H1 (cell line): ENCODE measurements at regions not wholly inside any gene's neighbourhood (a gene's known extent, or its start where the extent isn't known, plus 50 kb on each side); places are given as distances from the start of the nearest gene placed in this dataset.

ENCODE experiments used
- CTCF ChIA-PET: fragments of 300-600 bp; sonication (Branson Sonifier 250); formaldehyde crosslinking; loops from one replicate; lab custom pipeline; 2021; ENCODE audit not compliant: partially characterized antibody; lab: Charles Lee
- POLR2A ChIA-PET: fragments of 300-600 bp; sonication (Branson Sonifier 250); formaldehyde crosslinking; loops from one replicate; lab custom pipeline; 2021; ENCODE audit warnings: inconsistent platforms; ENCODE audit not compliant: partially characterized antibody; lab: Charles Lee
- DNase-seq, 2 experiments: peaks; one replicate each; pipeline versions ENCODE4 v3.0.0 to v3.0.0-alpha.2; 2010 to 2022; ENCODE audit warnings: low spot score in 2 of 2, low read depth in 1 of 2, mixed read lengths in 1 of 2
- FAIRE-seq: peaks from 2 replicates; lab custom pipeline; 2011; peaks lifted over from hg19 to GRCh38; lab: Jason Lieb, UNC
- H2AFZ ChIP-seq: 2 replicates; pipeline ENCODE4 v1.8.1; 2012; ENCODE audit warnings: low read length, inconsistent platforms
- H2AK5ac ChIP-seq: 2 replicates; pipeline ENCODE4 v1.6.1; 2013; ENCODE audit warnings: low read depth, low read length
- H2BK120ac ChIP-seq: replicated peaks from 2 replicates; pipeline ENCODE3; 2013; ENCODE audit warnings: low read depth, low read length, inconsistent platforms
- H2BK12ac ChIP-seq: 2 replicates; pipeline ENCODE4 v1.6.1; 2013; ENCODE audit warnings: low read depth, low read length
- H2BK15ac ChIP-seq: 2 replicates; pipeline ENCODE4 v1.6.1; 2013; ENCODE audit warnings: low read length
- H2BK20ac ChIP-seq: 2 replicates; pipeline ENCODE4 v1.6.1; 2013; ENCODE audit warnings: low read length
- H2BK5ac ChIP-seq: 2 replicates; pipeline ENCODE4 v1.6.1; 2013; ENCODE audit warnings: low read depth, low read length
- H3K14ac ChIP-seq: 2 replicates; pipeline ENCODE4 v1.6.1; 2013; ENCODE audit warnings: inconsistent platforms; ENCODE audit not compliant: insufficient read length
- H3K18ac ChIP-seq: 2 replicates; pipeline ENCODE4 v1.6.1; 2013; ENCODE audit warnings: low read length; ENCODE audit errors: extremely low read depth
- H3K23ac ChIP-seq: 2 replicates; pipeline ENCODE4 v1.6.1; 2013; ENCODE audit warnings: inconsistent platforms; ENCODE audit not compliant: insufficient read length
- H3K23me2 ChIP-seq: 2 replicates; pipeline ENCODE4 v1.6.1; 2013; ENCODE audit warnings: low read depth, low read length
- H3K27ac ChIP-seq: 2 replicates; pipeline ENCODE4 v1.6.1; 2011; ENCODE audit warnings: low read depth, low read length, inconsistent platforms
- H3K27me3 ChIP-seq, 4 experiments: replicated peaks in 1 of 4; 1 replicate in 1 of 4; 2 replicates in 3 of 4; pipeline versions ENCODE4 v1.6.1 to v1.8.1; 2011 to 2013; ENCODE audit warnings: low read length in 3 of 4, mild to moderate bottlenecking in 3 of 4, inconsistent platforms in 2 of 4, mixed read lengths in 2 of 4, moderate library complexity in 1 of 4; ENCODE audit not compliant: control insufficient read depth in 3 of 4, insufficient read depth in 3 of 4; ENCODE audit errors: extremely low read depth in 1 of 4
- H3K36me3 ChIP-seq, 4 experiments: 2 replicates each; pipeline versions ENCODE4 v1.6.1 to v1.8.1; 2011 to 2013; ENCODE audit warnings: mild to moderate bottlenecking in 4 of 4, low read length in 3 of 4, moderate library complexity in 2 of 4, control low read depth in 1 of 4, inconsistent platforms in 1 of 4; ENCODE audit not compliant: insufficient read depth in 4 of 4, control insufficient read depth in 2 of 4
- H3K4ac ChIP-seq: replicated peaks from 2 replicates; pipeline ENCODE3; 2013; ENCODE audit warnings: low read length, low read depth, mixed read lengths, inconsistent platforms; ENCODE audit not compliant: insufficient read length
- H3K4me1 ChIP-seq, 4 experiments: replicated peaks in 1 of 4; 1 replicate in 1 of 4; 2 replicates in 3 of 4; pipeline versions ENCODE4 v1.6.1 to v1.8.1; 2011 to 2013; ENCODE audit warnings: low read length in 3 of 4, inconsistent platforms in 2 of 4, mixed read lengths in 1 of 4; ENCODE audit not compliant: insufficient read depth in 4 of 4, control insufficient read depth in 3 of 4
- H3K4me2 ChIP-seq, 2 experiments: 2 replicates each; pipeline versions ENCODE4 v1.6.1 to v1.8.1; 2011 to 2013; ENCODE audit warnings: low read depth in 2 of 2, low read length in 2 of 2, control low read depth in 1 of 2, inconsistent platforms in 1 of 2, mild to moderate bottlenecking in 1 of 2; ENCODE audit not compliant: insufficient read depth in 1 of 2
- H3K4me3 ChIP-seq, 4 experiments: fragments of 200-600, 300-600 bp in 1 of 4; sonication (generic), shearing (Covaris generic), sonication (Bioruptor Twin) in 1 of 4; 2 replicates each; pipeline versions ENCODE4 v1.5.1 to v1.8.1; 2011 to 2016; ENCODE audit warnings: low read length in 4 of 4, low read depth in 3 of 4, control low read depth in 2 of 4, inconsistent platforms in 2 of 4, mild to moderate bottlenecking in 2 of 4, mixed read lengths in 1 of 4, moderate library complexity in 1 of 4; ENCODE audit not compliant: insufficient read depth in 2 of 4; ENCODE audit errors: extremely low read depth in 1 of 4
- H3K56ac ChIP-seq: replicated peaks from 2 replicates; pipeline ENCODE3; 2013; ENCODE audit warnings: low read depth, mild to moderate bottlenecking, mixed read lengths, low read length, inconsistent platforms; ENCODE audit not compliant: insufficient read length
- H3K79me1 ChIP-seq: 2 replicates; pipeline ENCODE4 v1.6.1; 2013; ENCODE audit warnings: low read depth, low read length, control low read depth
- H3K79me2 ChIP-seq, 2 experiments: 2 replicates each; pipeline versions ENCODE4 v1.6.1 to v1.8.1; 2012 to 2013; ENCODE audit warnings: low read length in 2 of 2, mild to moderate bottlenecking in 2 of 2, inconsistent platforms in 1 of 2; ENCODE audit not compliant: insufficient read depth in 2 of 2, control insufficient read depth in 1 of 2
- H3K9ac ChIP-seq, 4 experiments: replicated peaks in 1 of 4; 1 replicate in 1 of 4; 2 replicates in 3 of 4; pipeline versions ENCODE4 v1.6.1 to v1.8.1; 2011 to 2013; ENCODE audit warnings: low read depth in 3 of 4, low read length in 3 of 4, control low read depth in 2 of 4, mild to moderate bottlenecking in 2 of 4, moderate library complexity in 2 of 4, inconsistent platforms in 1 of 4; ENCODE audit errors: extremely low read depth in 1 of 4
- H3K9me3 ChIP-seq, 2 experiments: 2 replicates each; pipeline versions ENCODE4 v1.6.1 to v1.8.1; 2012 to 2013; ENCODE audit warnings: mild to moderate bottlenecking in 2 of 2, moderate library complexity in 2 of 2, control low read depth in 1 of 2, inconsistent platforms in 1 of 2, low read depth in 1 of 2, low read length in 1 of 2, mixed read lengths in 1 of 2; ENCODE audit not compliant: insufficient read depth in 2 of 2
- H4K20me1 ChIP-seq, 2 experiments: replicated peaks in 1 of 2; 2 replicates each; pipeline versions ENCODE3 to v1.8.1; 2011 to 2013; ENCODE audit warnings: inconsistent platforms in 2 of 2, low read length in 2 of 2, mild to moderate bottlenecking in 1 of 2; ENCODE audit not compliant: insufficient read depth in 2 of 2, control insufficient read depth in 1 of 2
- H4K5ac ChIP-seq: 2 replicates; pipeline ENCODE4 v1.6.1; 2013; ENCODE audit warnings: low read length, low read depth, mixed read lengths, inconsistent platforms; ENCODE audit not compliant: insufficient read length
- H4K8ac ChIP-seq: 2 replicates; pipeline ENCODE4 v1.8.0; 2013; ENCODE audit warnings: mild to moderate bottlenecking, moderate library complexity, low read length, inconsistent platforms; ENCODE audit not compliant: insufficient read depth; ENCODE audit errors: extremely low read depth
- H4K91ac ChIP-seq: replicated peaks from 2 replicates; pipeline ENCODE3; 2013; ENCODE audit warnings: low read length, mixed read lengths, inconsistent platforms; ENCODE audit not compliant: insufficient read length
- CBX8 ChIP-seq: fragments of 300-800, 300-1000 bp; sonication (generic); IDR thresholded peaks from 2 replicates; pipeline ENCODE4 v1.7.1; 2016; ENCODE audit warnings: low read depth, low read length, borderline replicate concordance
- CTBP2 ChIP-seq: IDR thresholded peaks from 2 replicates; pipeline ENCODE4 v1.7.0; 2011; ENCODE audit warnings: borderline replicate concordance, mild to moderate bottlenecking, moderate library complexity, mixed read lengths, low read length; ENCODE audit not compliant: insufficient read depth, insufficient read length
- HDAC6 ChIP-seq: IDR thresholded peaks from one replicate; pipeline ENCODE4 v1.7.1; 2012; ENCODE audit warnings: low read depth, mild to moderate bottlenecking, inconsistent platforms, low read length, moderate library complexity
- PHF8 ChIP-seq: fragments of 200-600 bp; sonication (generic); conservative IDR thresholded peaks from 2 replicates; pipeline ENCODE4 v1.7.1; 2012; ENCODE audit warnings: low read depth, mild to moderate bottlenecking, inconsistent platforms, low read length, moderate library complexity
- SIRT6 ChIP-seq: IDR thresholded peaks from one replicate; pipeline ENCODE4 v1.7.1; 2012; ENCODE audit warnings: low read length, inconsistent platforms
- ZNF274 ChIP-seq: IDR thresholded peaks from 2 replicates; pipeline ENCODE4 v1.7.0; 2012; ENCODE audit warnings: low read length, borderline replicate concordance; ENCODE audit errors: extremely low read depth
- WGBS, 2 experiments: shearing (Covaris generic) in 1 of 2; methylation state at CpG; one replicate each; pipeline versions ENCODE4 v1.1.6 to v1.1.7; 2013 to 2015; ENCODE audit warnings: low lambda C conversion rate in 2 of 2, mixed read lengths in 2 of 2, inconsistent platforms in 1 of 2, low coverage in 1 of 2, missing lambda C conversion rate in 1 of 2; ENCODE audit not compliant: insufficient replicate concordance in 2 of 2, insufficient coverage in 1 of 2, insufficient read length in 1 of 2; ENCODE audit errors: extremely low coverage in 1 of 2, missing lambda C conversion rate in 1 of 2; 5-methylcytosine and 5-hydroxymethylcytosine counted together
- TF ChIP-seq, protein P1 (sequence below): IDR thresholded peaks from 2 replicates; pipeline ENCODE4 v1.6.1; 2012; ENCODE audit warnings: inconsistent platforms

GRCh38 chr7:35467456-35467978, 213.6 kb upstream of the TBX20 start:
- Histone ChIP-seq H2BK15ac (no peak overlapping the region), H4K20me1 (no peaks in the 10 kb centered on the region), H2BK5ac (no peak overlapping the region), H2BK120ac (no peak overlapping the region), H3K36me3 (no peaks in the 10 kb centered on the region), H4K5ac (no peak overlapping the region), H2BK20ac (no peak overlapping the region), H3K4me1 (peaks cover 0 to 7% (median 2%) of the 10 kb centered on the region in 4 experiments; a peak in 2 of 7 replicates), H3K14ac (no peak overlapping the region), H3K4me3 (no peak overlapping the region), H3K4ac (no peak overlapping the region), H3K23ac (no peak overlapping the region), H3K18ac (no peak overlapping the region), H4K91ac (no peak overlapping the region), H2BK12ac (no peak overlapping the region), H3K9me3 (no peaks in the 10 kb centered on the region), H3K79me1 (no peaks in the 10 kb centered on the region), H3K79me2 (no peaks in the 10 kb centered on the region), H2AK5ac (no peak overlapping the region), H3K27ac (no peak overlapping the region), H3K27me3 (no peaks in the 10 kb centered on the region; a peak in 1 of 7 replicates), H3K23me2 (no peaks in the 10 kb centered on the region), H4K8ac (no peak overlapping the region), H3K56ac (no peak overlapping the region), H3K9ac (no peak overlapping the region), H2AFZ (no peak overlapping the region), H3K4me2 (no peak overlapping the region)
- 96% methylated on average over 3 of the region's 3 CpGs; no CpG with 5 or more reads in 1 of the 2 experiments for WGBS, 2 experiments
- CTCF ChIA-PET, result interaction anchor here (0.9 kb wide), 1 partner anchor 13 kb away, joined by 3 read pairs; no protein-coding TSS in a partner anchor
- FAIRE-seq (no peak), DNase-seq (no peak)
- POLR2A ChIA-PET, result no interaction called here
- TF ChIP-seq CTBP2 (no peak), HDAC6 (no peak), PHF8 (no peak), ZNF274 (no peak), CBX8 (no peak), SIRT6 (no peak)
- TF ChIP-seq, protein P1, sequence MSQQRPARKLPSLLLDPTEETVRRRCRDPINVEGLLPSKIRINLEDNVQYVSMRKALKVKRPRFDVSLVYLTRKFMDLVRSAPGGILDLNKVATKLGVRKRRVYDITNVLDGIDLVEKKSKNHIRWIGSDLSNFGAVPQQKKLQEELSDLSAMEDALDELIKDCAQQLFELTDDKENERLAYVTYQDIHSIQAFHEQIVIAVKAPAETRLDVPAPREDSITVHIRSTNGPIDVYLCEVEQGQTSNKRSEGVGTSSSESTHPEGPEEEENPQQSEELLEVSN, result no peak
